K562 (cell line): ENCODE measurements at regions not wholly inside any gene's neighbourhood (a gene's known extent, or its start where the extent isn't known, plus 50 kb on each side); places are given as distances from the start of the nearest gene placed in this dataset.

ENCODE experiments used
- GABPB1 ChIP-seq: sonication (generic); formaldehyde crosslinking; IDR thresholded peaks from 2 replicates; pipeline ENCODE4 v1.8.0; 2022; ENCODE audit warnings: mild to moderate bottlenecking, missing genetic modification reagents
- HNRNPK ChIP-seq: fragments of 200-400 bp; formaldehyde crosslinking; IDR thresholded peaks from one replicate; pipeline ENCODE4 v1.6.1; 2018; ENCODE audit warnings: mild to moderate bottlenecking, low read depth, low read length; ENCODE audit not compliant: poor library complexity, severe bottlenecking
- KLF16 ChIP-seq: IDR thresholded peaks from 2 replicates; pipeline ENCODE4 v1.6.1; 2016; ENCODE audit warnings: antibody characterized with exemption
- POLR2AphosphoS5 ChIP-seq: IDR thresholded peaks from 2 replicates; pipeline ENCODE4 v1.6.1; 2011; ENCODE audit warnings: mild to moderate bottlenecking, low read depth, low read length, moderate library complexity; ENCODE audit not compliant: control insufficient read depth, insufficient read depth
- TBP ChIP-seq: optimal IDR thresholded peaks from 2 replicates; pipeline ENCODE3; 2011; ENCODE audit warnings: low read depth, low read length, improper control_type of control experiment
- TFAM ChIP-seq: fragments of 250-450 bp; sonication (Bioruptor Pico); conservative IDR thresholded peaks from 2 replicates; pipeline ENCODE4 v1.5.0; 2021; ENCODE audit warnings: mild to moderate bottlenecking, moderate library complexity
- ZEB2 ChIP-seq: fragments of 450-650 bp; IDR thresholded peaks from 2 replicates; pipeline ENCODE4 v1.6.1; 2016
- TF ChIP-seq, protein P1 (sequence below), 3 experiments: IDR thresholded peaks in 2 of 3; conservative IDR thresholded peaks in 1 of 3; 2 replicates each; pipeline ENCODE4 v1.5.1; 2011 to 2012; ENCODE audit warnings: low read length in 3 of 3, mild to moderate bottlenecking in 3 of 3, control low read depth in 2 of 3, improper control_type of control experiment in 1 of 3, inconsistent platforms in 1 of 3, low read depth in 1 of 3, mixed read lengths in 1 of 3, moderate library complexity in 1 of 3; ENCODE audit not compliant: insufficient read depth in 2 of 3
- TF ChIP-seq, protein P2 (sequence below): sonication (generic); formaldehyde crosslinking; IDR thresholded peaks from 2 replicates; pipeline ENCODE4 v1.8.1; 2023; ENCODE audit warnings: mild to moderate bottlenecking, missing genetic modification reagents

DNA sequence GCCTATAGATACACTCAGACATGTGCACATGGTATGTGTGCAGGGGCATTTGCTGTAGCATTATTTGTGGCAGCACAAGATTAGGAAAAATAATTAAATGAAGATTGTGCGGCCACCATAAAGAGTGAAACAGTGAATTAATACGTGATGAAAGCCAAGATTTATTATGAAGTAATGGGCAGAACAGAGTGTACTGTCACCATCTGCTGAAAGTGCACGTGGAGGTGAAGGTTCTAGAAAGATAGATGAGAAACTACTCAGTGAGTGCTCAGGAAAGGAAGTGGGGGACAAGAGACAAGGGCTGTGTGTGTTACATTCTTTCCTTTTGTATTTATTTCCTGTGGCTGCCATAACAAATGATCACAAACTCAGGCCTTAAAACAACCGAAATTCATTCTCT is 246.1 kb upstream of the ATP10A start:
- TF ChIP-seq, protein P1, sequence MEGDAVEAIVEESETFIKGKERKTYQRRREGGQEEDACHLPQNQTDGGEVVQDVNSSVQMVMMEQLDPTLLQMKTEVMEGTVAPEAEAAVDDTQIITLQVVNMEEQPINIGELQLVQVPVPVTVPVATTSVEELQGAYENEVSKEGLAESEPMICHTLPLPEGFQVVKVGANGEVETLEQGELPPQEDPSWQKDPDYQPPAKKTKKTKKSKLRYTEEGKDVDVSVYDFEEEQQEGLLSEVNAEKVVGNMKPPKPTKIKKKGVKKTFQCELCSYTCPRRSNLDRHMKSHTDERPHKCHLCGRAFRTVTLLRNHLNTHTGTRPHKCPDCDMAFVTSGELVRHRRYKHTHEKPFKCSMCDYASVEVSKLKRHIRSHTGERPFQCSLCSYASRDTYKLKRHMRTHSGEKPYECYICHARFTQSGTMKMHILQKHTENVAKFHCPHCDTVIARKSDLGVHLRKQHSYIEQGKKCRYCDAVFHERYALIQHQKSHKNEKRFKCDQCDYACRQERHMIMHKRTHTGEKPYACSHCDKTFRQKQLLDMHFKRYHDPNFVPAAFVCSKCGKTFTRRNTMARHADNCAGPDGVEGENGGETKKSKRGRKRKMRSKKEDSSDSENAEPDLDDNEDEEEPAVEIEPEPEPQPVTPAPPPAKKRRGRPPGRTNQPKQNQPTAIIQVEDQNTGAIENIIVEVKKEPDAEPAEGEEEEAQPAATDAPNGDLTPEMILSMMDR (IDR thresholded peaks at IDR 0.05 in 2 of 3, conservative IDR thresholded peaks at IDR 0.05 in 1 of 3; ENCODE audit: insufficient read depth in 2 of 3, low read depth in 1 of 3, low read length in 3 of 3): no peak
- TF ChIP-seq POLR2AphosphoS5 (no peak), ZEB2 (no peak), KLF16 (no peak), HNRNPK (no peak), TFAM (CRISPR knock-in tag) (no peak), TBP (no peak), GABPB1 (no peak)
- TF ChIP-seq, protein P2, sequence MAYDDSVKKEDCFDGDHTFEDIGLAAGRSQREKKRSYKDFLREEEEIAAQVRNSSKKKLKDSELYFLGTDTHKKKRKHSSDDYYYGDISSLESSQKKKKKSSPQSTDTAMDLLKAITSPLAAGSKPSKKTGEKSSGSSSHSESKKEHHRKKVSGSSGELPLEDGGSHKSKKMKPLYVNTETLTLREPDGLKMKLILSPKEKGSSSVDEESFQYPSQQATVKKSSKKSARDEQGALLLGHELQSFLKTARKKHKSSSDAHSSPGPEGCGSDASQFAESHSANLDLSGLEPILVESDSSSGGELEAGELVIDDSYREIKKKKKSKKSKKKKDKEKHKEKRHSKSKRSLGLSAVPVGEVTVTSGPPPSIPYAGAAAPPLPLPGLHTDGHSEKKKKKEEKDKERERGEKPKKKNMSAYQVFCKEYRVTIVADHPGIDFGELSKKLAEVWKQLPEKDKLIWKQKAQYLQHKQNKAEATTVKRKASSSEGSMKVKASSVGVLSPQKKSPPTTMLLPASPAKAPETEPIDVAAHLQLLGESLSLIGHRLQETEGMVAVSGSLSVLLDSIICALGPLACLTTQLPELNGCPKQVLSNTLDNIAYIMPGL (CRISPR knock-in tag): no peak
